ENCODE measurements at regions not wholly inside any gene's neighbourhood (a gene's known extent, or its start where the extent isn't known, plus 50 kb on each side); places are given as distances from the start of the nearest gene placed in this dataset.
A peak's percentile ranks its signal among the peaks of the same experiment; 100 is the strongest.

GRCh38 chr4:111631215-111631999 lies 513.8 kb upstream of the FAM241A start:
- DNase-seq = no peak

- DNase-seq = no peak
Measured at GRCh38 chr4:111632641-111633151, 512.6 kb upstream of the FAM241A start.

- DNase-seq = no peak
Measured at GRCh38 chr4:111633663-111634266, 511.5 kb upstream of the FAM241A start.

- DNase-seq = no peak
Measured at GRCh38 chr4:111635646-111636045, 509.6 kb upstream of the FAM241A start.

- no peak for DNase-seq
Measured at GRCh38 chr4:111636961-111637585, 508.2 kb upstream of the FAM241A start.

GRCh38 chr4:111639120-111639690 lies 506.0 kb upstream of the FAM241A start:
- DNase-seq = no peak

- no peak for DNase-seq
Measured at GRCh38 chr4:111639876-111640275, 505.4 kb upstream of the FAM241A start.

- peak; percentile 58 for DNase-seq
Measured at GRCh38 chr4:111641813-111642579, 503.3 kb upstream of the FAM241A start.

- no peak for DNase-seq
Measured at GRCh38 chr4:111648056-111648455, 497.2 kb upstream of the FAM241A start.

GRCh38 chr4:111649308-111649707 lies 495.9 kb upstream of the FAM241A start:
- no peak for DNase-seq

GRCh38 chr4:111650146-111650545 lies 495.1 kb upstream of the FAM241A start:
- DNase-seq = no peak

- DNase-seq = no peak
Measured at GRCh38 chr4:111650674-111651086, 494.6 kb upstream of the FAM241A start.

- DNase-seq = no peak
Measured at GRCh38 chr4:111652236-111652635, 493.0 kb upstream of the FAM241A start.

- no peak for DNase-seq
Measured at GRCh38 chr4:111652986-111653385, 492.3 kb upstream of the FAM241A start.

GRCh38 chr4:111662496-111662895 lies 482.8 kb upstream of the FAM241A start:
- DNase-seq = no peak

GRCh38 chr4:111664308-111664945 lies 480.8 kb upstream of the FAM241A start:
- DNase-seq = no peak

GRCh38 chr4:111666826-111667360 lies 478.4 kb upstream of the FAM241A start:
- DNase-seq = no peak

- DNase-seq = no peak
Measured at GRCh38 chr4:111671756-111672155, 473.5 kb upstream of the FAM241A start.

- no peak for DNase-seq
Measured at GRCh38 chr4:111675746-111676145, 469.5 kb upstream of the FAM241A start.

- DNase-seq = no peak
Measured at GRCh38 chr4:111676533-111676932, 468.7 kb upstream of the FAM241A start.

GRCh38 chr4:111678479-111678878 lies 466.8 kb upstream of the FAM241A start:
- no peak for DNase-seq

- DNase-seq = no peak
Measured at GRCh38 chr4:111678908-111679307, 466.3 kb upstream of the FAM241A start.
